Right cardiac atrium (tissue), 5 donors: ENCODE measurements at regions not wholly inside any gene's neighbourhood (a gene's known extent, or its start where the extent isn't known, plus 50 kb on each side); places are given as distances from the start of the nearest gene placed in this dataset.

ENCODE experiments used
- ATAC-seq, 2 donors: fragments of 200-7000 bp; cut with Tn5 transposase; one replicate each; pipeline versions ENCODE4 v1.8.0 to v1.9.1; 2020; ENCODE audit warnings: moderate library complexity in 2 of 2, mild to moderate bottlenecking in 1 of 2
- DNase-seq, 3 donors: peaks; one replicate each; pipeline ENCODE4 v3.0.0-alpha.2; 2020
- H3K27ac ChIP-seq: one replicate; pipeline ENCODE4 v1.5.1; 2013; ENCODE audit warnings: mild to moderate bottlenecking, low read length, control low read depth, moderate library complexity
- H3K27me3 ChIP-seq: one replicate; pipeline ENCODE4 v1.6.1; 2013; ENCODE audit not compliant: control insufficient read depth, insufficient read depth
- H3K4me1 ChIP-seq: one replicate; pipeline ENCODE4 v1.6.1; 2013; ENCODE audit warnings: low read length; ENCODE audit not compliant: control insufficient read depth, insufficient read depth
- H3K4me3 ChIP-seq: one replicate; pipeline ENCODE4 v1.5.1; 2013; ENCODE audit warnings: low read length, control low read depth
- H3K9me3 ChIP-seq: one replicate; pipeline ENCODE4 v1.6.1; 2013; ENCODE audit warnings: low read length; ENCODE audit not compliant: control insufficient read depth
- WGBS: extraction: QIAGEN DNeasy Blood & Tissue Kit; methylation state at CpG from one replicate; pipeline ENCODE4 v1.1.7; 2013; 5-methylcytosine and 5-hydroxymethylcytosine counted together
- intact Hi-C, 4 donors: fragments of 100-400 bp; cut with DNase I; formaldehyde crosslinking; loops; one replicate each; pipeline versions ENCODE4 v1.11.0 to v1.14.0; 2022 to 2023
- donor health status: healthy with polysubstance abuse.
- donor health status: DM: no; HTN: yes; CAD: no.
- donor health status: DM: no; HTN: no; CAD: no.
- donor health status: DM: no; HTN: yes; CAD: no; lungs with severe emphysema.
- donor health status: DM: yes; HTN: yes; CAD: no.

DNA sequence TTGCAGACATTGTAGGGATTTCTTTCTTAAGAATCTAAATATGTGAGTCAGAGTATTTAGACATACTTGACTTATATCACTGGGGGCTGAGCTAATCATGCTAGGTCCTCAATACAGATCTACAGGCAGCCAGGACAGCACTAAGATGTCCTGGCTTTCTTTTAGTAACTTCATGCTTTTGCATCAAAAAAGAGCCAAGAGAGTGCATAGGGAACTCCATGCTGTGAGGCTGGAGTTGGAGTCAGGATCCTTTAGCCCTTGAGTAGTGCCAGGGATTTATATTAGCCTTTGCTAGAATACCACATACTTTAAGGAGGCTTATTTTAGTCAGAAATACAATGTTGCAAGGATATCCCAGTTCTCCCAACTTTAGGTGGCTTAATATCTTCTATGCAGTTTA is 289.7 kb downstream of the CCDC85A start:
- ATAC-seq = no peak
- H3K9me3 ChIP-seq = no peaks in the 10 kb centered on the region
- H3K27me3 ChIP-seq = no peaks in the 10 kb centered on the region
- no peak for DNase-seq
- intact Hi-C loops = no loop called here
- no peak overlapping the region for H3K4me3 ChIP-seq
- no peak overlapping the region for H3K27ac ChIP-seq
- H3K4me1 ChIP-seq = no peaks in the 10 kb centered on the region

DNA sequence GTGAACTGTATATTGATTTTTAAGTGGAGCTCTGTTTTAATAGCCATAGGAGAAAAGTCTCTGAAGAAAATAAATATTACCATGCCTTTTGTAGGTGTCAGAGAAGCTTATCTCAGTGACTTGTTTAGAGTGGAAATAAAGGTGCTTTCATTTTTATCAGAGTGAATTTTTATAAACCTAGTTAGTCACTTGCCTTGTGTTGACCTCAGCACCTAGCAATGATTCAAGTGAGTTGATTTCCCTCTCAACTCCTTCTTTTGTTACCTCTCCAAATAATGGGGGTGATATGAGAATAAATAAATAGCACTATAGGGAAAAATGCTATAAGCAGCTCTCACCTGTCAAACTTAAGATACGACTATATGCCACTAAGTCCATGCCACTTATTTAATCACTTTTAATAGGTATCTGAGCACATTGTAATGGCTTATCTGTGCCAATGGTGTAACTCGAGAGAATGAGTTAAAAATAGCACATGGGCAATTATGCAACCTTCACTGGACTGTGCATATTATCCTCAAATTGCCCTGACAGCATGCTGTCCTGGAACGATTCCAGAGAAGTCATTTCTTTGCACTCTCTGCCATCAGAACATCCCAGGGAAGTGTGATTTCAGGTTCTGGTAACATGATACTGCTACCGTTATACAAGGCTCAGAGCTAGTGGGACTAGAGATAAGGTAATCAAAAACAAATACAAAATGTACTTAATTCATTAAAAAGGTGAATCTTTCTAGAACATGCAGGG is 290.8 kb downstream of the CCDC85A start:
- Histone ChIP-seq H3K4me3 (no peak overlapping the region), H3K27ac (no peak overlapping the region), H3K9me3 (no peaks in the 10 kb centered on the region), H3K27me3 (no peaks in the 10 kb centered on the region), H3K4me1 (no peaks in the 10 kb centered on the region)
- DNase-seq (no peak), ATAC-seq (peak; percentile 77 to 95)
- intact Hi-C loops = no loop called here
- WGBS = 23% methylated on average over 4 of the region's 4 CpGs

DNA sequence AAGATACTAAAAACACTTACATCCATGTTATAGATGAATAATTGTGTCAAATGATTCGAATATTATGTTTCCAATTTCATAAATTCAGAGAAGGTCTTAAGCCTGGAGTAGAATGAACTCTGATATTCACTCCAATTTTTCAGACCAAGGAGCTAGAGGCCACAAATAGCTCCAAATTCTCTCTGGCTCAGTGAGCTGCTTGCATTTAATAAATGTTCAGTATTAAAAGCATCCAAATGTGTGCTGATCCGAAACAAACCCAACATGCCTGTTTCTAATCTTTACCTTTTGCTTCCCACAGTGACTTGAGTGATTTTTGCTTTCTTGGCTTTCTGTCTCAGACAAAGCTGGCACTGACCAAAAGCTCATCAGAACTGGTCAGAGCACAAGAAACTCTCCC is 291.4 kb downstream of the CCDC85A start:
- Histone ChIP-seq H3K4me1 (no peaks in the 10 kb centered on the region), H3K9me3 (no peaks in the 10 kb centered on the region), H3K4me3 (no peak overlapping the region), H3K27me3 (no peaks in the 10 kb centered on the region), H3K27ac (no peak overlapping the region)
- ATAC-seq (peak in 1 of 2 donors; percentile 16), DNase-seq (no peak)
- 63% methylated on average over 2 of the region's 2 CpGs for WGBS
- intact Hi-C loops = no loop called here

DNA sequence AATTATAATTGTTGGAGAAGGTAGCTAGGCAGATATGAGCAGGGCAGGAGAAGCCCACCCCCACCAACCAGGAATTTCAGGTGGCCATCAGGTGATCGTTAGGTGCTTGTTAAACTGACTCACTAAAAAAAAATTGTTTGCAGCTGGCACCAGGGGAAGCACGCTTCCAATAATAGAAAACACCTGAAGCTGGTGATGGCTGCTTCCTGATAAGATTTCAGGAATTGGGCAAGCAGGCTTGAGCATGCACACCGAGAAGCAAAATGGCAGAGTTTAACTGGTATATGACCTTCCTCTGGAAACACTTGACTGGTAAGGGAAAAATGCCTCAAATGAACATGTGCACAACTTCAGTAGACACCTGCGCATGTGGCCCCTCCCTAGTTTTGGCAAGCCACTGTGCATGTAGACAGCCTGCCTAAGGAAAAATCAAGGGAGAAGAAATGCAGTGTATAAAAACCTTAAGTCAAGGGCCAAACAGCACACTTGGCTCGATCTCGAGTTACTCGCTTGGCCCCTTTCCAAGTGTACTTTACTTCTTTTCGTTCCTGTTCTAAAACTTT is 292.8 kb downstream of the CCDC85A start:
- no peak overlapping the region for H3K27ac ChIP-seq
- no peaks in the 10 kb centered on the region for H3K9me3 ChIP-seq
- no peak overlapping the region for H3K4me3 ChIP-seq
- no peaks in the 10 kb centered on the region for H3K27me3 ChIP-seq
- no peak for DNase-seq
- no peaks in the 10 kb centered on the region for H3K4me1 ChIP-seq
- no peak for ATAC-seq
- intact Hi-C loops = no loop called here
- 63% methylated on average over 8 of the region's 8 CpGs for WGBS

DNA sequence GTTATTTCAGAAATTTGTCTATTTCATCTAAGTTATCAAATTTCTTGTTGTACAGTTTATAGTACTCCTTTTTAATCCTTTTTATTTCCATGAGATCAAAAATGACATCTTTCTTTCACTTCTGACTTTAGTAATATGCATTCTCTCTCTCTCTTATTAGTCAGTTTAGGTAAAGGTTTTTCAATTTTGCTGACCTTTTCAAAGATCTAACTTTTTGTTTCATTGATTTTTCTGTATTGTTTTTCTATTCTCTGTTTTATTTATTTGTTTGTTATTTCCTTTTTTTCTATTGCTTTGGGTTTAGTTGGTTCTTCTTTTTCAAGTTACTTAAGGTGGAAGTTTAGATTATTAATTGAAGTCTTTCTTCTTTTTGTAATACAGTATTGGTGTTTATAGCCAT is 294.2 kb downstream of the CCDC85A start:
- Histone ChIP-seq H3K27me3 (no peaks in the 10 kb centered on the region), H3K9me3 (no peaks in the 10 kb centered on the region), H3K27ac (no peak overlapping the region), H3K4me1 (no peaks in the 10 kb centered on the region), H3K4me3 (no peak overlapping the region)
- DNase-seq = no peak
- no peak for ATAC-seq
- intact Hi-C loops = no loop called here

DNA sequence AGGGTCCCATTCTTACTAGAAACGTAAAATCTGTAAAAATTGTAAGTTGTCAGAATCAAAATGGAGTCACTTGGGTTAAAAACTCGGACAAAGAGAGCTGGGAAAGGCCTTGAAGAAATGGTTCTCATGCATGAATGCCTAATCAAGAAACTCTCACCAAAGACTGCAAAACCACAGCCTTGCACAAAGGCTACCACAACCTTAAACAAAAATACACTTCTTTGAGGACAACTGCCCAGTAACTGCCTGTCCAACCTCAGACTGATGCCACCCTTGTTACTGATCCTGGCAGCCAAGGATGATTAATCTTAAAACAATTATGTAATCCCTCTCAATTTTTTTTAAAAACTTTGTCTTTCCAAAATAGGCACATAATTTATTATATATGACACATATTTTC is 299.3 kb downstream of the CCDC85A start:
- intact Hi-C loops = no loop called here
- WGBS = 66% methylated on average over 2 of the region's 2 CpGs
- no peaks in the 10 kb centered on the region for H3K9me3 ChIP-seq
- ATAC-seq (no peak), DNase-seq (no peak)
- no peak overlapping the region for H3K27ac ChIP-seq
- no peaks in the 10 kb centered on the region for H3K4me1 ChIP-seq
- H3K4me3 ChIP-seq = no peak overlapping the region
- no peaks in the 10 kb centered on the region for H3K27me3 ChIP-seq

DNA sequence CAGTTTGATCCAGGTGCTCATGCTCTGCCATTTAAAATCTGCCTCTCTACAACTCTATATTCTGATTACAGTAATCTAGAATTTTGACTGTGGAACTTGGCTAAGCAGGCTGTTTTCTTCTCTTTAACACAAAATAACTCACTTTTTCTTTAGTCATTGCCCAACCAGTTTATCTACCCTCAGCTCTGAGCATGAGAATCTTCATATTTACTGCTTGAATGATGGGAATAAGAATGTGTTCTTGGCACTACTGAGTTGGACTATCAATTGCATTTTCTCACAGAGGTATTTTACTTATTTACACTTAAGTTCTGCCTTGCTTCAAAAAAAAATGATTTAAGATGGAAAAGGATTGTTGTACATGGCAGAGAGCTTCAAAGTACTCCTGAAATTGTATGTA is 301.1 kb downstream of the CCDC85A start:
- no peak overlapping the region for H3K27ac ChIP-seq
- no peaks in the 10 kb centered on the region for H3K9me3 ChIP-seq
- intact Hi-C loops = no loop called here
- no peaks in the 10 kb centered on the region for H3K27me3 ChIP-seq
- H3K4me1 ChIP-seq = no peaks in the 10 kb centered on the region
- no peak for DNase-seq
- no peak for ATAC-seq
- no peak overlapping the region for H3K4me3 ChIP-seq

DNA sequence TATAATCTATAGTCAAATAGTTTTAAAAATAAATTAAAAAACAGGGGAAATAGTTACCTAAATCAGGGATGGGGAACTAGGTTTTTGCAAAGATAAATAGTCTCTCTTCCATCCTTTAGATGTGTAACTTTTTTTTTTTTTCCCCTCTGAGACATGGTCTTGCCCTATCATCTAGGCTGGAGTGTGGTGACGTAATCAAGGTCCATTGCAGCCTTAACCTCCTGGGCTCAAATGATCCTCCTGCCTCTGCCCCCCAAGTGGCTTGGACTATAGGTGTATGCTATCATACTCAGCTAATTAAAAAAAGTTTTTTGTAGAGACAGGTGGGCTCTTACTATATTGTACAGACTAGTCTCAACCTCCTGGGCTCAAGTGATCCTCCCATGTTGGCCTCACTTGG is 316.5 kb downstream of the CCDC85A start:
- H3K4me3 ChIP-seq = no peak overlapping the region
- no peaks in the 10 kb centered on the region for H3K27me3 ChIP-seq
- H3K27ac ChIP-seq = no peak overlapping the region
- H3K4me1 ChIP-seq = no peaks in the 10 kb centered on the region
- DNase-seq (no peak), ATAC-seq (no peak)
- no peaks in the 10 kb centered on the region for H3K9me3 ChIP-seq
- WGBS = 84% methylated on average over 1 of the region's 1 CpG
- intact Hi-C loops = no loop called here

DNA sequence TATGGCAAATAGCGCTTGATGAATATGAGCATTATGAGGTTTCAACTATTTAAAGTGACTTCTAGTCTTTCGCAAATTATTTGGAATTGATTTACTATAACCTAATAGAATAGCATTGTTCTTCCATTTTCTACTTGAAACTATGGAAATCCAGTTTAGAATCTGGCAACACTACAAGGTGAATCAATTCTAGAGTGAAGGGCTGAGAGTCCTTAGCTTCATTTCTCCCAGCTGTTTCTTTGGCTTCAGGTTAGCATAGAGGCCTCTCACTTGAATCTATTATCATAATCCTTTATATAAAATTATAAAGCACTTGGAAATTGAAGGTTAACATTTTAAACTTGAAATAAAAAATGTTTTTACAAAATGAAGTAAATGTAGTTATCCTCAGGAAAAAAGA is 318.8 kb downstream of the CCDC85A start:
- Histone ChIP-seq H3K4me3 (no peak overlapping the region), H3K9me3 (no peaks in the 10 kb centered on the region), H3K4me1 (no peaks in the 10 kb centered on the region), H3K27me3 (no peaks in the 10 kb centered on the region), H3K27ac (no peak overlapping the region)
- intact Hi-C loops = no loop called here
- DNase-seq (no peak), ATAC-seq (no peak)
- 98% methylated on average over 2 of the region's 2 CpGs for WGBS

DNA sequence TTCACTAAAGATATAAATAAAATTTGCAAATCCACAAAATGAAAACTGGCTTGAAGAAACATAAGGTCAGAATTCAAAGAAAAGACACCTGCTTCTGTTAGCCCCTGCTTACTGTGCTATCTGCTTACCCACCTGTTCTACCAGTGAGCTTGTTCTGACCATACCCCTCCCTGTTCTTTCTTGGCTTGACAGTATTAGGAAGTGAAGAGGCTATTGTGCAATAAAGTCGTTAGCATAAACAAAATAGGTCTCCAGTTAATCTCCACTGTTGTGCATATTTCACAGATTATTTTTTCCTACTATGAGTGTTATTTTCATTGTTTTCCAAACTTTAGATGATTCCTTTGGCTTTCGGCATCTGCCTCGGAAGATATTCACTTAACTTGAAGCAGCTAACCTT is 322.1 kb downstream of the CCDC85A start:
- Histone ChIP-seq H3K27me3 (no peaks in the 10 kb centered on the region), H3K4me1 (no peaks in the 10 kb centered on the region), H3K9me3 (no peaks in the 10 kb centered on the region), H3K4me3 (no peak overlapping the region), H3K27ac (no peak overlapping the region)
- no peak for ATAC-seq
- 82% methylated on average over 3 of the region's 3 CpGs for WGBS
- intact Hi-C loops = no loop called here
- no peak for DNase-seq

DNA sequence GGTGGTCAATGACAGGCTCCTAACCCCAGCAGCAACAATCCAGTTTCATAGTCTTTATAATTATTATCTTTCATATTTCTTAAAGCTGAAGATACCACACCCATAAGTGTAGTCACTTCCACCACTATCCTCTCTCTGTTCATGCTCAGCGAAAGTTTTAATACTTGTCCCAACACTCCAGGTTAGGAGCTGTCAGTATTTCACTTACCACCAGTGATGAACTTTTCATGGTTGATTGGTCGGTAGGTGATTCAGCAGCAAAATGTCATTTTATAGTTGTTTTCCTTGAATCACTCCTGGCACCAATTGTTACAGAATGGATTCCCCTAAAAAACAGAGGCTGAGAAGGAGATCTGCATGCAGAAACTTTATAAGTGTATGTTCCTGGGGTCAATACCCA is 324.9 kb downstream of the CCDC85A start:
- WGBS = 94% methylated on average over 2 of the region's 2 CpGs
- Histone ChIP-seq H3K4me3 (no peak overlapping the region), H3K4me1 (no peaks in the 10 kb centered on the region), H3K27me3 (no peaks in the 10 kb centered on the region), H3K27ac (no peak overlapping the region), H3K9me3 (no peaks in the 10 kb centered on the region)
- no peak for DNase-seq
- intact Hi-C loops = no loop called here
- no peak for ATAC-seq

DNA sequence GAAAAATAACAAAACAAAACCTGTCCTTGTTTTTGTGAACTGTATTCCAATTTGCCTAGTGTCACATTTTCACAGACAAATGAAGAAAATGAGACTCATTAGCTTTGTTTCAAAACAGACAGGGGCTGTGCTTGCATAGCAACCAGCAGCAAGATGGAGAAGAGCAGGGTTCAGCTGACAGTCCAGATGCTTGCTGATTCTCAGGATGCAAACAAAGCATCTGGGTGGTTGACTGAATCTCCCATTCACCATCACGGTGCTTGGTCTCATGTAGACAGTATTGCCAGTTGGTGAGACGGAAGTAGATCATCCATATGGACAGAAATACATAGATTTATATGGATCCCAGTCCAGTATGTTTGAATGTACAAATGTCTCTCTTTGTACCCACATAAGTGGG is 326.8 kb downstream of the CCDC85A start:
- Histone ChIP-seq H3K9me3 (no peaks in the 10 kb centered on the region), H3K4me1 (no peaks in the 10 kb centered on the region), H3K27ac (no peak overlapping the region), H3K4me3 (no peak overlapping the region), H3K27me3 (no peaks in the 10 kb centered on the region)
- WGBS = 85% methylated on average over 2 of the region's 2 CpGs
- intact Hi-C loops = no loop called here
- no peak for ATAC-seq
- DNase-seq = no peak
